K562 (cell line): ENCODE measurements at regions not wholly inside any gene's neighbourhood (a gene's known extent, or its start where the extent isn't known, plus 50 kb on each side); places are given as distances from the start of the nearest gene placed in this dataset.

ENCODE experiments used
- CHD2 ChIP-seq: IDR thresholded peaks from 2 replicates; pipeline ENCODE4 v1.6.1; 2011; ENCODE audit warnings: low read depth, low read length
- FOXJ2 ChIP-seq: fragments of 200-800 bp; sonication (Bioruptor generic); IDR thresholded peaks from 2 replicates; pipeline ENCODE4 v1.6.1; 2016; ENCODE audit warnings: missing genetic modification characterization, missing compliant biosample characterization
- HDAC3 ChIP-seq: fragments of 450-650 bp; IDR thresholded peaks from 2 replicates; pipeline ENCODE4 v1.6.1; 2018; ENCODE audit warnings: borderline replicate concordance, mild to moderate bottlenecking, moderate library complexity; ENCODE audit not compliant: partially characterized antibody
- HNRNPLL ChIP-seq: fragments of 200-400 bp; formaldehyde crosslinking; IDR thresholded peaks from 2 replicates; pipeline ENCODE4 v1.6.1; 2017; ENCODE audit warnings: low read length, low read depth, mild to moderate bottlenecking; ENCODE audit not compliant: poor library complexity, severe bottlenecking
- SOX6 ChIP-seq: fragments of 450-650 bp; IDR thresholded peaks from 2 replicates; pipeline ENCODE4 v1.6.1; 2014; ENCODE audit warnings: mild to moderate bottlenecking
- SREBF1 ChIP-seq: fragments of 150-350 bp; IDR thresholded peaks from 2 replicates; pipeline ENCODE4 v1.6.1; 2014; ENCODE audit warnings: antibody characterized with exemption, low read depth, low read length, borderline replicate concordance
- TOE1 ChIP-seq, 2 experiments: fragments of 450-650 bp in 1 of 2; sonication (generic) in 1 of 2; formaldehyde crosslinking in 1 of 2; IDR thresholded peaks; 2 replicates each; pipeline versions ENCODE4 v1.7.1 to v1.8.0; 2016 to 2022; ENCODE audit warnings: borderline replicate concordance in 2 of 2, mild to moderate bottlenecking in 2 of 2, antibody characterized with exemption in 1 of 2, inconsistent platforms in 1 of 2, low read depth in 1 of 2, missing genetic modification reagents in 1 of 2, moderate library complexity in 1 of 2
- ZNF143 ChIP-seq: sonication (generic); formaldehyde crosslinking; IDR thresholded peaks from 2 replicates; pipeline ENCODE4 v1.9.0; 2022; ENCODE audit warnings: mild to moderate bottlenecking, missing genetic modification reagents
- ZNF212 ChIP-seq: fragments of 450-650 bp; formaldehyde crosslinking; IDR thresholded peaks from 2 replicates; pipeline ENCODE4 v1.4.0; 2020; ENCODE audit warnings: mild to moderate bottlenecking
- TF ChIP-seq, protein P1 (sequence below), 3 experiments: fragments of 200-800 bp in 1 of 3; fragments of 250-450 bp in 1 of 3; fragments of 450-650 bp in 1 of 3; sonication (Bioruptor Pico) in 1 of 3; sonication (Bioruptor generic) in 1 of 3; formaldehyde crosslinking in 1 of 3; IDR thresholded peaks; 2 replicates each; pipeline versions ENCODE4 v1.6.1 to v1.8.0; 2016 to 2022; ENCODE audit warnings: mild to moderate bottlenecking in 2 of 3, missing genetic modification characterization in 2 of 3, missing compliant biosample characterization in 1 of 3, moderate library complexity in 1 of 3
- TF ChIP-seq, protein P2 (sequence below), 3 experiments: IDR thresholded peaks in 2 of 3; conservative IDR thresholded peaks in 1 of 3; 2 replicates each; pipeline ENCODE4 v1.5.1; 2011 to 2012; ENCODE audit warnings: low read length in 3 of 3, mild to moderate bottlenecking in 3 of 3, control low read depth in 2 of 3, improper control_type of control experiment in 1 of 3, inconsistent platforms in 1 of 3, low read depth in 1 of 3, mixed read lengths in 1 of 3, moderate library complexity in 1 of 3; ENCODE audit not compliant: insufficient read depth in 2 of 3
- TF ChIP-seq, protein P3 (sequence below): sonication (generic); formaldehyde crosslinking; IDR thresholded peaks from 2 replicates; pipeline ENCODE4 v1.8.0; 2022; ENCODE audit warnings: mild to moderate bottlenecking, low read depth, missing genetic modification reagents
- TF ChIP-seq, protein P4 (sequence below): sonication (generic); formaldehyde crosslinking; IDR thresholded peaks from 2 replicates; pipeline ENCODE4 v1.8.1; 2023; ENCODE audit warnings: mild to moderate bottlenecking, missing genetic modification reagents

DNA sequence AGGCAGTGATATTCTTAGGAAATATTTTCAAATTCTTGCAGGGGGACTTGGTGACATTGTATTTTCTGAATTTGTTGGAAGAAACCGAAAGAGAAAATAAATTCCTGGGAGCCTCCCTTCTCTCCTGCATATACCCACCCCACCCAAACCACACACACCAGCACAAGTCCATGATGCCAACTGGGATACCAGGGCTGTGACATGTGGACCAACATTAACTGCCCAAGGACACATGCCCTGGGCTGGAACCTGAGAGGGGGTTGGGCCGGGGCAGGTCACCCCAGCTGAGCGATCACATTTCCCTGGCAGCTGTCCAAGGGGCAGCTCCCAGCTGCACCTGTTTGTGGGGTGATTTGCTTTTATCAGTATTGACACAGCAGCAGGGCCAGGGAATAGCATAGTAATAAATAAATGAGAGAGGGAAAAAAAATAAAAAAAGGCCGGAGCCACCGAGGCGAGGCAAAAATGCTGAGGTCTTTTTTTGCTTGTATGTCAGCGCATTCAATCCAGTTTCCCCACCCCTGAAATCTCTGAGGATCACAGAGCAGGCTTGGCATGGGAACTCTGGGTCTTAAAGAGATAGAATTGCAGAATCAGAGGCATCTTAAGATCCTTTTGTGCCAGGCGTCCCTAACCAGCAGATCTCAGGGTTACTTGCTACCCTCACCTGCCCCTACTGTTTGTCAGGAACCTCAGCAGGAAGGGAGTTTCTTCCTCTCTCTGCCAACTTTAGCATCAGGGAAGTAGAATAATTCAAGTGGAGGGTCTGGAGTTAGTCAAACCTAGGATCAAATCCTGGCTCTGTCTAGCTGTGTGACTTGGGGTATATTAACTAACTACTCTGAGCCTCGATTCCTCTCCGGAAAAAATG, 66.5 kb upstream of the PIM1 start (continued):
- TF ChIP-seq, protein P1, sequence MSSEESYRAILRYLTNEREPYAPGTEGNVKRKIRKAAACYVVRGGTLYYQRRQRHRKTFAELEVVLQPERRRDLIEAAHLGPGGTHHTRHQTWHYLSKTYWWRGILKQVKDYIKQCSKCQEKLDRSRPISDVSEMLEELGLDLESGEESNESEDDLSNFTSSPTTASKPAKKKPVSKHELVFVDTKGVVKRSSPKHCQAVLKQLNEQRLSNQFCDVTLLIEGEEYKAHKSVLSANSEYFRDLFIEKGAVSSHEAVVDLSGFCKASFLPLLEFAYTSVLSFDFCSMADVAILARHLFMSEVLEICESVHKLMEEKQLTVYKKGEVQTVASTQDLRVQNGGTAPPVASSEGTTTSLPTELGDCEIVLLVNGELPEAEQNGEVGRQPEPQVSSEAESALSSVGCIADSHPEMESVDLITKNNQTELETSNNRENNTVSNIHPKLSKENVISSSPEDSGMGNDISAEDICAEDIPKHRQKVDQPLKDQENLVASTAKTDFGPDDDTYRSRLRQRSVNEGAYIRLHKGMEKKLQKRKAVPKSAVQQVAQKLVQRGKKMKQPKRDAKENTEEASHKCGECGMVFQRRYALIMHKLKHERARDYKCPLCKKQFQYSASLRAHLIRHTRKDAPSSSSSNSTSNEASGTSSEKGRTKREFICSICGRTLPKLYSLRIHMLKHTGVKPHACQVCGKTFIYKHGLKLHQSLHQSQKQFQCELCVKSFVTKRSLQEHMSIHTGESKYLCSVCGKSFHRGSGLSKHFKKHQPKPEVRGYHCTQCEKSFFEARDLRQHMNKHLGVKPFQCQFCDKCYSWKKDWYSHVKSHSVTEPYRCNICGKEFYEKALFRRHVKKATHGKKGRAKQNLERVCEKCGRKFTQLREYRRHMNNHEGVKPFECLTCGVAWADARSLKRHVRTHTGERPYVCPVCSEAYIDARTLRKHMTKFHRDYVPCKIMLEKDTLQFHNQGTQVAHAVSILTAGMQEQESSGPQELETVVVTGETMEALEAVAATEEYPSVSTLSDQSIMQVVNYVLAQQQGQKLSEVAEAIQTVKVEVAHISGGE (CRISPR knock-in tag; IDR thresholded peaks at IDR 0.05) = peak in 1 of 3 experiments; percentile 67; a peak in 2 of 6 replicates
- TF ChIP-seq ZNF143 (CRISPR knock-in tag) (no peak), SREBF1 (peak; percentile 98), CHD2 (peak; percentile 60; the same call in 1 of the 2 replicates), SOX6 (peak; percentile 96), HDAC3 (peak; percentile 97), HNRNPLL (no peak), ZNF212 (CRISPR knock-in tag) (no peak), FOXJ2 (tag) (no peak), TOE1 (IDR thresholded peaks at IDR 0.05; ENCODE audit: borderline replicate concordance) (peak; percentile 69; the same call in 1 of the 2 replicates), TOE1 (CRISPR knock-in tag; IDR thresholded peaks at IDR 0.05; ENCODE audit: borderline replicate concordance, low read depth) (no peak)
- TF ChIP-seq, protein P2, sequence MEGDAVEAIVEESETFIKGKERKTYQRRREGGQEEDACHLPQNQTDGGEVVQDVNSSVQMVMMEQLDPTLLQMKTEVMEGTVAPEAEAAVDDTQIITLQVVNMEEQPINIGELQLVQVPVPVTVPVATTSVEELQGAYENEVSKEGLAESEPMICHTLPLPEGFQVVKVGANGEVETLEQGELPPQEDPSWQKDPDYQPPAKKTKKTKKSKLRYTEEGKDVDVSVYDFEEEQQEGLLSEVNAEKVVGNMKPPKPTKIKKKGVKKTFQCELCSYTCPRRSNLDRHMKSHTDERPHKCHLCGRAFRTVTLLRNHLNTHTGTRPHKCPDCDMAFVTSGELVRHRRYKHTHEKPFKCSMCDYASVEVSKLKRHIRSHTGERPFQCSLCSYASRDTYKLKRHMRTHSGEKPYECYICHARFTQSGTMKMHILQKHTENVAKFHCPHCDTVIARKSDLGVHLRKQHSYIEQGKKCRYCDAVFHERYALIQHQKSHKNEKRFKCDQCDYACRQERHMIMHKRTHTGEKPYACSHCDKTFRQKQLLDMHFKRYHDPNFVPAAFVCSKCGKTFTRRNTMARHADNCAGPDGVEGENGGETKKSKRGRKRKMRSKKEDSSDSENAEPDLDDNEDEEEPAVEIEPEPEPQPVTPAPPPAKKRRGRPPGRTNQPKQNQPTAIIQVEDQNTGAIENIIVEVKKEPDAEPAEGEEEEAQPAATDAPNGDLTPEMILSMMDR (IDR thresholded peaks at IDR 0.05 in 2 of 3, conservative IDR thresholded peaks at IDR 0.05 in 1 of 3; ENCODE audit: insufficient read depth in 2 of 3, low read depth in 1 of 3, low read length in 3 of 3) = 0 out of 6 replicates have a peak, but pooled peaks of 1 of the 3 experiments have one; percentile 2
- TF ChIP-seq, protein P3, sequence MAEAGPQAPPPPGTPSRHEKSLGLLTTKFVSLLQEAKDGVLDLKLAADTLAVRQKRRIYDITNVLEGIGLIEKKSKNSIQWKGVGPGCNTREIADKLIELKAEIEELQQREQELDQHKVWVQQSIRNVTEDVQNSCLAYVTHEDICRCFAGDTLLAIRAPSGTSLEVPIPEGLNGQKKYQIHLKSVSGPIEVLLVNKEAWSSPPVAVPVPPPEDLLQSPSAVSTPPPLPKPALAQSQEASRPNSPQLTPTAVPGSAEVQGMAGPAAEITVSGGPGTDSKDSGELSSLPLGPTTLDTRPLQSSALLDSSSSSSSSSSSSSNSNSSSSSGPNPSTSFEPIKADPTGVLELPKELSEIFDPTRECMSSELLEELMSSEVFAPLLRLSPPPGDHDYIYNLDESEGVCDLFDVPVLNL = no peak
- TF ChIP-seq, protein P4, sequence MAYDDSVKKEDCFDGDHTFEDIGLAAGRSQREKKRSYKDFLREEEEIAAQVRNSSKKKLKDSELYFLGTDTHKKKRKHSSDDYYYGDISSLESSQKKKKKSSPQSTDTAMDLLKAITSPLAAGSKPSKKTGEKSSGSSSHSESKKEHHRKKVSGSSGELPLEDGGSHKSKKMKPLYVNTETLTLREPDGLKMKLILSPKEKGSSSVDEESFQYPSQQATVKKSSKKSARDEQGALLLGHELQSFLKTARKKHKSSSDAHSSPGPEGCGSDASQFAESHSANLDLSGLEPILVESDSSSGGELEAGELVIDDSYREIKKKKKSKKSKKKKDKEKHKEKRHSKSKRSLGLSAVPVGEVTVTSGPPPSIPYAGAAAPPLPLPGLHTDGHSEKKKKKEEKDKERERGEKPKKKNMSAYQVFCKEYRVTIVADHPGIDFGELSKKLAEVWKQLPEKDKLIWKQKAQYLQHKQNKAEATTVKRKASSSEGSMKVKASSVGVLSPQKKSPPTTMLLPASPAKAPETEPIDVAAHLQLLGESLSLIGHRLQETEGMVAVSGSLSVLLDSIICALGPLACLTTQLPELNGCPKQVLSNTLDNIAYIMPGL (CRISPR knock-in tag) = no peak
